H54 (cell line): ENCODE measurements at regions not wholly inside any gene's neighbourhood (a gene's known extent, or its start where the extent isn't known, plus 50 kb on each side); places are given as distances from the start of the nearest gene placed in this dataset.

ENCODE experiments used
- DNase-seq: peaks from one replicate; pipeline ENCODE4 v3.0.0; 2011; ENCODE audit warnings: low spot score, mixed read lengths; ENCODE audit not compliant: insufficient read length
- FAIRE-seq: peaks from 3 replicates; lab custom pipeline; 2011; peaks lifted over from hg19 to GRCh38; lab: Jason Lieb, UNC
- POLR2A ChIP-seq: IDR thresholded peaks from 2 replicates; pipeline ENCODE4 v1.6.1; 2011; ENCODE audit warnings: low read depth, mild to moderate bottlenecking, low read length

DNA sequence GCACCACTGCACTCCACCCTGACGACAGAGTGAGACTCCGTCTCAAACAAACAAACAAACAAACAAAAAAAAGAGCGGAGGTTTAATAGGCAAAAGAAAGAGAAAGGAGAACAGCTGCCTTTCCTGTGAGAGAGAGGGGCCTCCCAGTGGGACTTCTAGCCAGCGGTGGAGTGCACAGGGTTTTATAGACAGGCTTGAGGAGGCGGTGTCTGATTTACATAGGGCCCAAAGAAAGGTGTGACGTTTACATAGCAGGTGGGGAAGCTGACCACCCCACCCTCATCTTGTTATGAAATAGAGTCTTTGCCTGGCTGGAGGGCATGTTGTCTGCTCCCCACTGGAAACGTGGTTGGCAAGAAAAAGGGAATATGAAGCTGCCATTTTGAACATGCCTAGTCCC is 106.0 kb upstream of the CSNK1A1L start:
- FAIRE-seq (no peak), DNase-seq (no peak)
- no peak for TF ChIP-seq POLR2A

DNA sequence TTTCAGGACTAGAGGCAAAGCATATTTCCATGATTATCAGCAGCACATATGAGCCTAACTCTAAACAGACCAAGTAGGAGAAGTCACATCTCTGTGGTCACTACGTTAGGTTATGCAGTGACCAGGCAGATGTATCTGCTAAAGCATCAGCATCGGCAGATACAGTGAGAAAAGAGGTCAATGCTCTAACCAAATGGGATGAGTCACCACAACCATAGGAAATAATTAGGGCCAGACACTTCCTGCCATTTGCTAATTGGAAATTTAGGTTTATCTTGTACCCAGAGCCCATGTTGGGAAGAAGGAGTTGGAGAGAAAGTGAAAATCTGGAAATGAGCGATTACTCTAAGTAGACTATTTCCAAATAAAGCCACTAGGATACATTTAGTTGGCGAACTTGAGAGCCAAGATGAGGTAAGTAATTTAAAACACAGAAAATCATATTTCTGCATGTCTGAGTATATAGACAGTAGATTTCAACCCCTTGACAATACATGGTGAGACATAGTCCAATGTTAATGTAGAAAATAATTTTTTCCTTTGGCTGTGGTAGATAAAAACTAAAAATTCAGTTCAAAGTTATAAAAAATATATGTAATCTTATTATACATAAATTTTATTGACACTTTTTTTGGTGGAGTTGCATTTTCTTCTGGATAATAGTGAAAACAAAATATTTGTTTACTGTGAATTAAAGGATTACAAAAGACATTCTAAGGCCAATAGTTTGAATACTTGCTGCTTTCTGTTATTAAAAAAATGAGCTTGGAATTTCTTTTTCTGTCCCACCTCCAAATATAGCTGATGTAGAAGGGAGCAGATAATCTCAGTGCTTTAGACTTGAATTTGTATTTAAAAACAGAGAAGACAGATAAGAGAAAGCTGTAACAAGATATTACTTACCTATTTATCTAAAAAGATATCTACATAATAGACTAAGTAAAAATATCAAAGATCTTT is 104.4 kb upstream of the CSNK1A1L start:
- FAIRE-seq: no peak

DNA sequence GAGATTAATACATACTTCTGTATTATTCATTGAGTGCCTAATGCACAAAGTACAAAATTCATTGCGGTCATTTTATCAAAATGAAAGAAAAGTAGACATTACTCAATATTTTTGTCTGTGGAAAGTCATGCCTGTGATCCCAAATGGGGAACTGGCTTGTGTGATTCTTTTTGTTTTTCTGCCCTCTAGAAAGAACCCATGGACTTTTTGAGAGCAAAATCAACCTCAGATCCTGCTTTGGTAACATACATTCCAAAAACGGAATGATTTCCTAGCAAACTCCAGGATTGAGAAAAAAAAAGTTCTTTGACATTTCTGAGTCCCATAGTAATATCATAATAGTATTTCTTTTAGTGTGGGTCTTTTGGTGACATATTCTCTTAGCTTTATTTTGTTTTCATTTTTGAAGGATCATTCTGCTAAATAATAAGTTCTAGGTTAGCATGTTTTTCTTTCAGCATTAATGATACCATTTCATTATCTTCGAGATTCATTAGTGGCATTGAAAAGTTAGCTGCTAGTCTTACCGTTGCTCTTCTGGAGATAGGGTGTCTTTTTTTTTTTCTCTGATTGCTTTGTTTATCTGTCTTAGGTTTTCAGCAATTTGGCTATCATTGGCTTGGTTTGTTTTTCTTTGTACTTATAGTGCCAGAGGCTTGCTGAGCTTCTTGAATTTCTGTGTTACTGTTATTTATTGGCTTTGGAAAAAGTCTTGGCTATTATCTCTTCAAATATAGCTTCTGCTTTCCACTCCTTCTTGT is 102.4 kb upstream of the CSNK1A1L start:
- DNase-seq (no peak), FAIRE-seq (no peak)
- TF ChIP-seq POLR2A: no peak

More for the DNA sequence above, 104.4 kb upstream of the CSNK1A1L start:
- no peak for TF ChIP-seq POLR2A
- DNase-seq: no peak

GRCh38 chr13:37202264-37202663 is 96.8 kb upstream of the CSNK1A1L start:
- no peak for TF ChIP-seq POLR2A
- FAIRE-seq: no peak
- no peak for DNase-seq

DNA sequence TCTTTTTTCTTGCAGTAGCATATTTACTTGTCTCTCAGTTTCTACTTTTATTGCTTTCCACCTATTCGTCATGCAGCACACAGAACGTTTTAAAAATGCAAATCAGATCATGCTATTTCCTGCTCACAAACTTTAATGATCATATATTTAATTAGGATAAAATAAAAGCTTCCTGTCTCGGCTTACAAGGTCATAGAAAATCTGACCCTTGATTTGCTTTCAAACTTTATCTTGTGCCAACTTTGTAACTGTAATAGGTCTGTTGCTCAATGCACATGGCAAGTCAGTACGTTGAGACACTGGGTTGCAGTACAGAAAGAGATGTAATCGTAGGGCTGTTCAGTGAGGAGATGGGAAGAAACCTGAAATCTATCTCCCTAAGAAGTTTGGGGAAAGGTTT is 95.6 kb upstream of the CSNK1A1L start:
- TF ChIP-seq POLR2A: no peak
- FAIRE-seq: no peak
- no peak for DNase-seq

DNA sequence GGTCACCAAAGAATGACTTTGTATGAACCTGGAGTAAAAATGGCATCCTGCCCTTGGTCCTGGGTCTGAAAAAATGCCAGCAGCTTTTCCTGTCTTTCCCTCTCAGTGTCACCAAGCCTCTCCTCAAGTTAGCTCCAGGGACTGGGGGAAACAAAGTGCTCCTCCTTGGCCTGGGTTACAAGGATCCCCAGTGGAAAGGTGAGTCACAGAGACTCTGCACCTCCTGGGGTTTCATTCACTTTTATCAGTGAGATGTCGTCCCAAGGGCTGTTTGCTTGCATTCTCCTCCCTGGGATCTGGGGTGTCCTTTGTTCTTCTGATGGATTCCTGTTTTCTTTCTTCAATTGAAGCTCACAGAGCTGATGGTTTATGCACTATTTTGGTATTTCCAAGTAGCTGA is 93.2 kb upstream of the CSNK1A1L start:
- FAIRE-seq (no peak), DNase-seq (no peak)
- TF ChIP-seq POLR2A: no peak

- DNase-seq (no peak), FAIRE-seq (no peak)
- TF ChIP-seq POLR2A: no peak
Observed at GRCh38 chr13:37195621-37196020, 90.2 kb upstream of the CSNK1A1L start.

DNA sequence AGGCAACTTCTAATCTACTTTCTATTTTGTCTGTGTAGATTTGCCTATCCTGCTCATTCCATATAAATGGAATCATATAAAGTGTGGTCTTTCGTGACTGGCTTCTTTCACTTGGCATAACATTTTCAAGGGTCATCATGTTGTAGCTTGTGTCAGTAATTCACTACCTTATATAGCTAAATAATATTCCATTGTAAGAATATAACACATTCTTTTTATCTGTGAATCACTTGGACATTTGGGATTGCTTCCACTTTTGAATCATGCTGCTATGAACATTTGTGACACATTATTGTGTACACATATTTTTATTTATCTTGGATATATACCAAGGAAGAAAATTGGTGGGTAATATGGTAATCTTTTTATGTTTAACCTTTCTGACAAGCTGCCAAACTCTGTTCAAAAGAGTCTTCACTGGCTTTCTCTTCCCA is 89.0 kb upstream of the CSNK1A1L start:
- no peak for FAIRE-seq
- no peak for TF ChIP-seq POLR2A
- no peak for DNase-seq

GRCh38 chr13:37192956-37193355 is 87.5 kb upstream of the CSNK1A1L start:
- DNase-seq (no peak), FAIRE-seq (no peak)
- TF ChIP-seq POLR2A: no peak

GRCh38 chr13:37187621-37188020 is 82.2 kb upstream of the CSNK1A1L start:
- FAIRE-seq: no peak
- TF ChIP-seq POLR2A: no peak
- no peak for DNase-seq

DNA sequence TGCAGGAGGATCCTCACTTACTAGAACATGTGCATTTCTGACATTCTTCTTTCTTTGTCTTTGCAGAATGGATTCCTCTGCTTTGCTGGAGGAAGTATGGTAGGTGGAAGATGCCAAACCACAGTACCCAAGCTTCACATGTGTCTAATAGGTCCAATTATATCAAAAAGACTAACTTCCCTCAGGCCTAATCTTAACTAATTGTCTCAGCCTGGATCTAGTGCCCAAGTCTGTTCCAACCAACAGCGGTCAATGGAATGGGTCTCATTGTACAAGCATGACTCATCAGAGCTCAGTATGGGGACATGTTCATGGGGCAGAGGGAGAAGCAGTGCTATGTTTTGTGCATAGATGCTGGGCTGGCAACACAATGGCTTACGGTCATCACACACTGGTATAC is 81.6 kb upstream of the CSNK1A1L start:
- FAIRE-seq (no peak), DNase-seq (no peak)
- TF ChIP-seq POLR2A: no peak

DNA sequence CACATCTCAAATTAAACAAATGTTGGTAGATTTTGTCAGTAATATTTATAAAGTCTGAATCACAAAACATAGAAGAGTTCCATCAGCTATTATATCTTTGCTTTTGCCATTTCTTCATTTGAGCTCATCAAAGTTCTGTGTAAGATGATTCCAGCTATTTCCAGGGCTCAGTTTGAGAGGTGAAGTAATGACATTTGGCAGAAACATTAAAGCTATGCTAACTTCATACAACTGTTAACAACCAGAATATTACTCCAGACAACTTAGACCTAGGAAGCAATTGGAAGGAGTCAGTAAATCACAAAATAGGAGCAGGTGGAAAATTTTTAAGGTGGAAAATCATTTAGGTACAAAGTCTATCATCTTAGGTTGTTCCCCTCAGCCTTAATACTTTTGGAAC is 76.2 kb upstream of the CSNK1A1L start:
- FAIRE-seq (no peak), DNase-seq (no peak)
- TF ChIP-seq POLR2A: no peak

DNA sequence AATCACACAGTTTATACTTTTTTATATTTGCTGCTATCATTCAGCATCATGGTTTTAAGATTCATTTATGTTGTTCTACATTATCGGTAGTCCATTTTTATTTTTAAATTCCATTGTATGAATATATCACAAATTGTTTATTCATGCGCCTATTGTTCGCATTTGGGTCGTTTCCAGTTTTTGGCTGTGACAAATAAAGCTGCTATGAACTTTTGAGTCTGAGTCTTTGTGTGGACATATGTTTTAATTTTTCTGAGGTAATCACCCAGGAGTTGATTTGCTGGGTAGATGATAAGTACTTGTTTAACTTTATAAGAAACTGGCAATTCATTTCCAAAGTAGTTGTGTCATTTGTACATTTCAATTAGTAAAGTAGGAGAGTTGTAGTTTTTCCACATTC is 74.2 kb upstream of the CSNK1A1L start:
- DNase-seq: no peak
- no peak for FAIRE-seq
- no peak for TF ChIP-seq POLR2A

- DNase-seq (no peak), FAIRE-seq (no peak)
- TF ChIP-seq POLR2A: no peak
Observed at GRCh38 chr13:37177125-37177524, 71.7 kb upstream of the CSNK1A1L start.
